ENCODE measurements at regions not wholly inside any gene's neighbourhood (a gene's known extent, or its start where the extent isn't known, plus 50 kb on each side); places are given as distances from the start of the nearest gene placed in this dataset.
A peak's percentile ranks its signal among the peaks of the same experiment; 100 is the strongest.
"Not testable (repeated sequence)": the region's sequence is repeated elsewhere in the genome, so short reads cannot be mapped to it uniquely, and the experiment has no call there.

GRCh38 chr5:83001796-83002381, 75.3 kb downstream of the TMEM167A start:
- DNase-seq (ENCODE audit: low spot score): no peak

- DNase-seq (ENCODE audit: low spot score): no peak
Measured at GRCh38 chr5:83000922-83001321, 76.3 kb downstream of the TMEM167A start.

- no peak for DNase-seq (ENCODE audit: low spot score)
Measured at GRCh38 chr5:83000428-83000827, 76.8 kb downstream of the TMEM167A start.

- DNase-seq (ENCODE audit: low spot score): no peak
Measured at GRCh38 chr5:82993416-82993815, 83.8 kb downstream of the TMEM167A start.

- DNase-seq (ENCODE audit: low spot score): no peak
Measured at GRCh38 chr5:82992646-82993045, 84.5 kb downstream of the TMEM167A start.

- DNase-seq (ENCODE audit: low spot score): no peak
Measured at GRCh38 chr5:82991678-82992323, 85.4 kb downstream of the TMEM167A start.

GRCh38 chr5:82991059-82991458, 86.1 kb downstream of the TMEM167A start:
- DNase-seq (ENCODE audit: low spot score): no peak

- no peak for DNase-seq (ENCODE audit: low spot score)
Measured at GRCh38 chr5:82987188-82987587, 90.0 kb downstream of the TMEM167A start.

- no peak for DNase-seq (ENCODE audit: low spot score)
Measured at GRCh38 chr5:82986404-82986803, 90.8 kb downstream of the TMEM167A start.

- no peak for DNase-seq (ENCODE audit: low spot score)
Measured at GRCh38 chr5:82985763-82986162, 91.4 kb downstream of the TMEM167A start.

GRCh38 chr5:82984786-82985735, 92.1 kb downstream of the TMEM167A start:
- DNase-seq (ENCODE audit: low spot score): no peak

GRCh38 chr5:82982846-82983245, 94.3 kb downstream of the TMEM167A start:
- DNase-seq (ENCODE audit: low spot score): no peak

- DNase-seq (ENCODE audit: low spot score): peak; percentile 17
Measured at GRCh38 chr5:82976887-82977286, 100.3 kb downstream of the TMEM167A start.

GRCh38 chr5:82975812-82976211, 101.4 kb downstream of the TMEM167A start:
- DNase-seq (ENCODE audit: low spot score): no peak

- no peak for DNase-seq (ENCODE audit: low spot score)
Measured at GRCh38 chr5:82975396-82975795, 101.8 kb downstream of the TMEM167A start.

- DNase-seq (ENCODE audit: low spot score): not testable (repeated sequence)
Measured at GRCh38 chr5:82974346-82974745, 102.8 kb downstream of the TMEM167A start.

GRCh38 chr5:82971901-82972300, 105.3 kb downstream of the TMEM167A start:
- DNase-seq (ENCODE audit: low spot score): no peak

- DNase-seq (ENCODE audit: low spot score): not testable (repeated sequence)
Measured at GRCh38 chr5:82971034-82971806, 106.0 kb downstream of the TMEM167A start.

GRCh38 chr5:82969221-82969976, 107.8 kb downstream of the TMEM167A start:
- DNase-seq (ENCODE audit: low spot score): not testable (repeated sequence)

GRCh38 chr5:82967072-82967471, 110.1 kb downstream of the TMEM167A start:
- no peak for DNase-seq (ENCODE audit: low spot score)

GRCh38 chr5:82959466-82959865, 117.7 kb downstream of the TMEM167A start:
- DNase-seq (ENCODE audit: low spot score): no peak
